ENCODE measurements at regions not wholly inside any gene's neighbourhood (a gene's known extent, or its start where the extent isn't known, plus 50 kb on each side); places are given as distances from the start of the nearest gene placed in this dataset.

GRCh38 chr7:155236386-155236785 lies 61.3 kb upstream of the INSIG1 start:
- TF ChIP-seq CTCF (IDR thresholded peaks at IDR 0.05; ENCODE audit: extremely low read depth in 1 of 2, insufficient read depth in 1 of 2, low read depth in 1 of 2, low read length in 2 of 2) (no peak), POLR2A (IDR thresholded peaks at IDR 0.05; ENCODE audit: low read depth, low read length) (no peak), EZH2 (IDR thresholded peaks at IDR 0.05; ENCODE audit: borderline replicate concordance, low read depth, low read length, severe bottlenecking) (no peak)
